ENCODE measurements at regions not wholly inside any gene's neighbourhood (a gene's known extent, or its start where the extent isn't known, plus 50 kb on each side); places are given as distances from the start of the nearest gene placed in this dataset.
"Not testable (repeated sequence)": the region's sequence is repeated elsewhere in the genome, so short reads cannot be mapped to it uniquely, and the experiment has no call there.

DNA sequence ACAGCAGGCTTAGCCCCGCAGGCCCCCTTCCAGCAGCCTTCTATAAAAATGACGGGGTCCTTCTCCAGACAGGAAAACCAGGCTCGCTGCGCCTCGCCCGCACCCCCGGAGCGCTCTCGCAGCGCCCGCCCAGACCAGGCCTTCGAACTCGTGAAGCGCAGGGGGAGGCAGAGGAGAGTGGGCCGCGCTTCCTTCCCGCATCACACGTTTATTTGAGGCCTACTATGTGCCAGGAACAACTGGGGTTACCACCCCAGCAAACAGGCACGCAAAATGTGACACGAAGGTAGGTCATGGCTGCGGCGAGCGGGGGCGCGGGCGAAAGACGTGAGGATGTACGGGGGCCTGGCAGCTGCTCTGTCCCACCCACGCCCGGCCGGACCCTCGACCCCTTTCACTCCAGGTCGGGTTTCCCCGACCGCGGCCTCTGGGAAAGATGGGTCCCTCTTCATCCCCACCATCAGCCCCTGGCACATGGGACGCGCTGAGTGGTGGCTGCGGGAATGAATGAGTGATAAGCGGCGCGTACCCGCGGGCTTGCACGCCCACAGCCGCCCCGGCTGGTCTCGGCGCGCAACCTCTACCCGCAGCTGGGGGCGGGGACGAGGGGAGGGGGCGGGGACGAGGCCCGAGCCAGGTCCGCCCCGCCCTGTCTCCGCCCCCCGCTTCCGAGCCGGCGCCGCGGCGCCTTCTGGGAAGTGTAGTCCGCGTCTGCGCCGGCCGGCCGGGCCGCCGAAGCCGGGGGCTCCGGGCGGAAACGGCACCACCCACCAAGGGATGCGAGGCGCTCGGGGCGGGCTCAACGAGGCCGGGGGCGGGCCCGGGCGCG, 59.1 kb downstream of the ZNF467 start:
- peak; percentile 92 for DNase-seq

DNA sequence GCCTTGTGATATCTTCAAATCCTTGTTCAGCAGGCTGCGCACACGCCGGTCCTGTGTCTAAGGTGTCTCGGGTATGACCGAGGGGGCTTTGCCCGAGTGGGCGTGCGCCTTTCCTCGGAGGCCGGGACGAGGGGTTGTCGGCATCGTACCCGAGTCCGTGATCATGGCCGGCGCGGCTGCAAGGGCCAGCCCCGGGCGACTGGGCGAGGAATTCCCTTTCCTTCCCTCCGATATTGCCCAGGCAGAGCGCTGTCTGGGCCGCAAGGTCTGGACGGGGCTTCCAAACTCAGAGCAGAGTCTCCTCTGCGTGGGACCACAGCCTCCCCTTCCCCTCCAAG, 59.7 kb downstream of the ZNF467 start:
- DNase-seq: no peak

DNA sequence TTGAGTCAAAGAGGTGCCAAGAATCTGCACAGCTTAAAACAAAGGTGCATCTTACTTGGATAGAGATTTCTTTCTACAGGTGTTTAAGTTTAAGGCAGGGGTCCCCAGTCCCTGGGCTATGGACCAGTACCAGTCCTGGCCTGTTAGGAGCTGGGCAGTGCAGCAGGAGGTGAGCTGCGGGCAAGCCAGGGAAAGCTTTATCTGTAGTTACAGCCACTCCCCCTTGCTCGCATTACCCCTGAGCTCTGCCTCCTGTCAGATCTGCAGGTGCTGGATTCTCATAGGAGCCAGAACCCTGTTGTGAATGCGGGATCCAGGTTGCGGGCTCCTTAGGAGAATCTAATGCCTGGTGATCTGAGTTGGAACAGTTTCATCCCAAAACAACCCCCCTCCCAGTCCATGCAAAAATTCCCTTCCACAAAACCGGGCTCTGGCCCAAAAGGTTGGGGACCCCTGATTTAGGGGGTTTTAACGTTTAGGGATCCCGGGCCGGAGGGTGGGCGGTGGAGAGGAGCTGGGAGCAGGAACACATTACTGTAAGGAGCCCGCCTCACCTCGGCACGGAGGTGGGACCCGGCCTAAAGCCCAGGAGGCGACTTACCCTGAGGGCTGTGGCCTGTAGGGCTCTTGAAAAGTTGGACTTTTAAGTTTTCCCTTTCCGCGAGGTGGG, 60.2 kb downstream of the ZNF467 start:
- DNase-seq: no peak

DNA sequence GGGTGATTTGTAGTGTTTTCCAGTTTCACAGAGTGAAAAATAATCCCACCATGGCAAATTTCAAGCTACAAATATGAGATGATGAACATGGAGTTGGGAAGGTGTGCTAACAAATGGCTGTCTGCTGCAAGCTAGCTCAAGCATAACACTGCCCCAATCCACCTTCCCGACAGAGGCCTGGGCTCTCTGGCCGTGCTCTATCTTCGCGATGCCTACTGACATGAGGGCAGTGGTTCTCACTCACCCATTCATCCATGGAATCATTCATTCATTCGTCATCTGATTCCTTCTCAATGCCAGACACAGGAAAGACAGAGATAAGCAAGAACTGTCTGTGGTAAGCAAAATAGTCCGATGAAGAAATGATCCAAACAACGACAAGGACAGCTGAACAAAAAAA, 65.4 kb downstream of the ZNF467 start:
- no peak for DNase-seq

DNA sequence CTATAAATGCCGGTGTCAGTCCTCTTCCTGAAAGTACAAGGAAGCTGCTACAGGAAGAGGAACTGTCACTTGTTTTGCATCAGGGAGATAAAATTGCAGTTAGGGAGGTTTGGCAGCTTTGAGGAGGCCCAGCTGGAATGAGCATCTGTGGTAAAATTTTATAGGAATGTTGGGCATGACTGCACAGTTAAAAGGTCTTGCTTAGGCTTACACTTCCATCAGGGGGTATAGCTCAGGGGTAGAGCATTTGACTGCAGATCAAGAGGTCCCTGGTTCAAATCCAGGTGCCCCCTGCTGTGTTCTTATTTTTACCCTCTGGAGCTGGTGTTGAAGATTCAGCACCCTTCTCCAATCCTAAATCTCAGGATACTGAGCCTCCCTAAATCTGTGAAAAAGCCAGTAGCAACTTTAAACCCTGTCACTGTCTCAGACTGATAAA, 65.9 kb downstream of the ZNF467 start:
- DNase-seq: no peak

DNA sequence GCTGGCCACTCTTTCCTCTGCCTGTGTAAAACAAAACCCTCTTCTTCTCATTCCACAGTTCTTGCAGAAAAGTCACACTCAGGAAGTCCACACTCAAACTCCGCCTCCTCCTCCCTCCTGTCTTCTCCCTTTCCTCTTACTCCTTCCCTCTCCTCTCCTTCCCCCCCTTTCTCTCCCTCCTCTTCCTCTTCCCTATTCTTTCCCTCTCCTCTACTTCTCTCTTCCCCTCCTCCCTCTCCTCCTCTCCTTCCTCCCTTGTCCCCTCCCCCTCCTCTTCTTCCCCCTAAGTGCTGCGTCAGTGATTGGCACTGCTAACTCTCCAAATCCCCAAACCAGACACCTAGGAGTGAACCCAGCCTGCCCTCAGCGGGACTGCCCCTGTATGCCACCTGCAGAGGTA, 67.0 kb downstream of the ZNF467 start:
- no peak for DNase-seq

DNA sequence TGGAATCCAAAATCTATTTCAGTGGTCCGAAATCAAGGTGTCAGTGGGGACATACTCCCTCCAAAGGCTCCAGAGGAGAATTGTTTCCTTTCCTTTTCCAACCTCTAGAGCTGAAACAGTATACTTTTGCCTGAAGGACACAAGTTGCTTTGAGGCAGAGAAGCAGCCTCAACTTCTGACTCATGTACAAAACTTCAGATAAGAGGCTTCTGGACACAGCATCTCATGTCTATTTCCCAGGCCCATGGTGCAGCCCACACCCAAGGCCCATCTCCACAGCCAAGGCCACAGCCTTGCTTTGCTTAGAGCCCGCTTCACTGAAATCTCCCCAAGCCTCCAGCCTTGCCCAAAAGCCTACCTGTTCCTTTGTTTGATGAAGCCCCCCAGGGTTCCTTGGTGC, 68.9 kb downstream of the ZNF467 start:
- DNase-seq: no peak

DNA sequence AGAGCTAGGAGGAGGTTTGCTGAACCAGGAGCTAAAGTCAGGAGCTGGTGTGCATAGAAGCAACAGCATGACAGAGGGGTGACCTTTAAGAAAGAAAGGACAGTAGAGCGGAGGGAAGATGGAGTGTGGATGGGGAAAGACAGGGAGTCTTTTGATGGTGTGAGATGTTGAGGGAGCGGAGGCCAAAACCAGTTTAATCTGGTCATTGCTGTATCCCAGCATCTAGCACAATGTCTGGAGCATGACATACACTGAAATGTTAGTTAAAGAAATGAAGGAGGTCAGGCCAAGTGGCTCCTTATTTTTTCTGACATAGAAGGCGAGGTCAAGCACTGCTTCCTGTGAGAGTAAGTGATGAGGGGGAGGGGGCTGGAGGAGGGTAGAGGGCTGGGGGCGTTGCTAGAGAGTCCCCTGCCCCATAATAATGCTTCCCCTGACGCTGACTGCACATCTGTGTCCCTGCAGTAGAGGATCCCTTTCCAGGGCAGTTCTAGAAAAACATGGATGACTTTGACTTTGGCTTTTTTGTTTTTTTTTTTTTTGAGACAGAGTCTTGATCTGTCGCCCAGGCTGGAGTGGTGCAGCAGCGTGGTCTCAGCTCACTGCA, 70.2 kb downstream of the ZNF467 start:
- no peak for DNase-seq

DNA sequence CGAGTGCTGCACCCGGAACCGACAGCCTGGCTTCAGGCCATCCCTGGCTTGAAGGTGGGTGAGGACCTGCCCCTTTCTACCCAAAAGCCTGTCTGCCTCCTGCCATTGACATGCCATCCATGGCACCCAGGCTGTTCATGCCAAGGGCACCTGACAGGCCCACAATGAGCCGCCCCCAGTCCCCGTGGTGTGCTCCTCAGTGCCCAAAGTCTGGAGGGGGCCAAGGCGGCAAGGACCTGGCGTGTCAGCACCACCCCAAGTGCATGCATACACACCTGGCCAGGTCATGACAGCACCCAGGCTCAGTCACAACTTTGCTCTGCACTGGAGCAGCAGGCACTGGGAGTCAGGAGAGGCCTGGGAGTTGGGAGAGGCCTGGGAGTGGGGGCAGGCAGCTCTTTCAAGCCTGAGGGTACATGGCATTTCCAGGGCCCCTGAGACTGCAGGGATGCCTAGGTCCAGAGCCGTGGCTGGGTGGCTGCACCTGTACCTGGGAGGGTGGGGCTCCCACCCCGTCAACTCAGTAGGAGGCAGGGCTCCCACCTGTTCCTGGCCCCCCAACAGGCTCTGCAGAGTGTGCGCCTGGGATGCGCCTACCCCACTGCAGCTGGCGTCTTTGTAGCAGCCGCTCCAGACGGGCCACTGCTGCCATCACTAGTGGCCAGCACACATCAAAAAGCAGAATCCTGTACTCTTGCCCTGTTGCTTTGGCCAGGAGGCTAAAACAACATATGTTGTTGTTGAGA, 71.7 kb downstream of the ZNF467 start:
- no peak for DNase-seq

DNA sequence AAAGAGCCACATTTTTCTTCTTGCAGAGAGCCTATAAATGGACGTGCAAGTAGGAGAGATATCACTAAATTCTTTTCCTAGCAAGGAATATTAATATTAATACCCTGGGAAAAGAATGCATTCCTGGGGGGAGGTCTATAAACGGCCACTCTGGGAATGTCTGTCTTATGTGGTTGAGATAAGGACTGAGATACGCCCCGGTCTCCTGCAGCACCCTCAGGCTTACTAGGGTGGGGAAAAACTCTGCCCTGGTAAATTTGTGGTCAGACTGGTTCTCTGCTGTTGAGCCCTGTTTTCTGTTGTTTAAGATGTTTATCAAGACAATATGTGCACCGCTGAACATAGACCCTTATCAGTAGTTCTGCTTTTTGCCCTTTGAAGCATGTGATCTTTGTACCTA, 75.6 kb downstream of the ZNF467 start:
- not testable (repeated sequence) for DNase-seq

DNA sequence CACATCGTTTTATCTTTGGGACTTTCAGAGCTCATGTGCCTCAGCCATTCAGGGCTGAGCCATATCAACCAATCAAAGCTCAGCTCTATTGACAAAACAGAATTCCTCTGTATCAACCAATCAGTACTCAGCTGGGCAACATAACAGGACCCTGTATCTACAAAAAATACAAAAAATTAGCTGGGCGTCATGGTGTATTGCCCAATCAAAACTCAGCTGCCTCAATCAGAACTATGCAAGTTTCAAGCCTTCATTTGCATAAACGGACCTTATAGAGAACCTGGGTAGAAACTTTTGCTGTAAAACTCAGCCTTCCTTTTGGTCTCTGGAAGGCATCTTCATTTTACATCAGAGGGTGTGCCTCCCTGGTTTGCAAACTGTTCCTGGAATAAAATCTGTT, 77.1 kb downstream of the ZNF467 start:
- no peak for DNase-seq

DNA sequence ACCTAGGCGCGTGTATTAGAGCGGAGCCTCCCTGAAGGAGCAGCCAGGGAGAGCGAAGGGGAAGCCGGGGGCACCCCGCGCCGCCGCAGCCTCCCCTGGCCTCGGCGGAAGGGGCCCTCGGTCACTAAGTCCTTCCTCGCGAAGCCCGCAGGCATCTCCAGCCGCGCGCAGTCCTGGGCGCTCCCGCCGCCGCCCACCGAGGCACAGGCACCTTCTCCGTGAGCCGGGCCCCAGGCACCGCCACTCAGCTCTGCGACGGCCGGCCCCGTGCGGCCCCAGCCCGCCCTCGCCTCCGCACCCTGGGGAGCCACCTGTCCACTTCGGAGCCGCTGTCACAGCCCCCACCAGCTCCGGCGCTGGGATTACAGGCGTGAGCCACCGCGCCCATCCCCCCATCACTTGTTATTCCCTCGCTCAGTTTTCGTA, 80.8 kb downstream of the ZNF467 start:
- no peak for DNase-seq

DNA sequence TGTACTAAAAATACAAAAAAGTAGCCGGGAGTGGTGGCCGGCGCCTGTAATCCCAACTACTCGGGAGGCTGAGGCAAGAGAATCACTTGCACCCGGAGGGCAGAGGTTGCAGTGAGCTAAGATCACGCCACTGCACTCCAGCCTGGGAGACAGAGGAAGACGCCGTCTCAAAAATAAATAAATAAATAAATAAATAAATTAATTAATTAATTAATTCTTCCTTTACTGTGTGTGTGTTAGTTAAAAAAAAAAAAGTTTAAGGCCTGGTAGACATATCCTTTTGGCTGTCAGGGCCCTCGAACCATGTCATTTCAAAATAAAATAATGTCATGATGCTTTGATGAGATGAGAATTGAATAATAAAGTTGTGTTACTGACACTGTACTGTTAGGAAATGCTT, 81.3 kb downstream of the ZNF467 start:
- DNase-seq: no peak

DNA sequence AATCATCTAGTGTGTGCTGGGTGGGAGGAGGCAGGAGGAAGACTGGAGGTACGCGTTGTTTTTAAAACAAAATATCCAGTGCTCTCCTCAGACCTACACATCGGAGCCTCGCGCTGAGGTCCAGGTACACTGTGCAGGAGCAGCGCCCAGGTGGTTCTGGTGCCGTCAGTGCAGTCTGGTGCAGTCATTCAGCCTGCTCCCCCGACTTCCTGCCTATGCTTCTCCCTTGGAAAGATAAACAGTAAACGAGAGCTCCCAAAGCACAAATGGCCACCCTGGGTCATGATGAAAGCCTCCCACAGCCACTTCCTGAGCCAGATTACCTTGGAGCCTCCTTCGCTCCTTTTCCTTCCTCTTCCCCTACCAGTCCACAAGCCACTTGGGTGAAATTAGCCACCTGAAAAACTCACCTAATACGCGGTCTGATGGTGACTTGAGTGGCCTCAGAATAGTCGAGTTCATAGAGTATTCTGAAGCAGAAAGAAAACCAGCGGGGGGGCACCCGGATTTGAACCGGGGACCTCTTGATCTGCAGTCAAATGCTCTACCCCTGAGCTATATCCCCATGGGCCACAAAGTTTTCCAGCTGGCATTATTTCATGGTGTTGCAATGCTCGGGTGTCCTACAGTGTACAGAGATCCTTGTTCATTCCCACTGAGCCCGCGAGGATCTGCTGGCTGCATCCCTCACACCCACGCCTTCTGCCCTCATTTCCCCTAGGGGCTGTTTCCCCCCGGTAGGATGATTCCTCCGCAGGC, 82.5 kb downstream of the ZNF467 start:
- DNase-seq: no peak

DNA sequence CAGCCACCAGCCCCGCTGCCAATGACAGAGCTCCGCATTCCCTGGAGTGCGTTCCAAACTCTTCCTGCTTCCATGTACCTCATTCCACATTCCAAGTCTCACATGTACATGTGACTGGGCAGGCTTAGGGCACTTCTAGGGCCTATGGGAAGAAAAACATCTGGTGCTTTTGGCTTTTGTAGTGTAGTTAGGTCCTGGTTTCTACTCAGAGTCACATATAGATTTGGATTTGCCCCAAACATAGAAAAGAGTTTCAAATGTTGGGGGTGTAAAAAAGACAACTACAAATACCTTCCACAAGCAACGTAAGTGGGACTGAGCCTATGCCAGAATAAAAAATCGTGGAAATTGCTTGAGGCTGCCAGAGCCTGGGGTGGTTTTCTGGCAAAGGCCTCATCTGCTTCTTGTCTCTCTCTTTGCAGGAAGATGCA, 84.1 kb downstream of the ZNF467 start:
- no peak for DNase-seq

DNA sequence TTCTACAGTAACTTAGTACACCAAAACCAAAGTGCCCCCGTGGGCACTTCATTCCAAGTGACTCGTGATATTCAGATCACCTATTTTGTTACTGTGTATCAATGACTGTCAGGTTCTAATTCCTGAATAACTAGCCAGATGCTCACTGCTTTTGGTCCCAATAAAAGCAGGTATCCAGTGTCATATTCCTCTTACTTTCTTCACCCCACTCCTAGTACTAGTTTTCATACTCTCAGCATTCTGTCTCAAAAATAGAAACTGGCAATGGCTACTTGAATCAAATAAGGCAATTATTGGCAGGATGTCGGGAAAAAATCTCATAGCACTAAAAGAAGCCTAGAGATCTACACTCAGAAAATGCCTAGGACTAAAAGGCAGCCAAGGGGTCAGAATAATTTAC, 84.6 kb downstream of the ZNF467 start:
- no peak for DNase-seq

DNA sequence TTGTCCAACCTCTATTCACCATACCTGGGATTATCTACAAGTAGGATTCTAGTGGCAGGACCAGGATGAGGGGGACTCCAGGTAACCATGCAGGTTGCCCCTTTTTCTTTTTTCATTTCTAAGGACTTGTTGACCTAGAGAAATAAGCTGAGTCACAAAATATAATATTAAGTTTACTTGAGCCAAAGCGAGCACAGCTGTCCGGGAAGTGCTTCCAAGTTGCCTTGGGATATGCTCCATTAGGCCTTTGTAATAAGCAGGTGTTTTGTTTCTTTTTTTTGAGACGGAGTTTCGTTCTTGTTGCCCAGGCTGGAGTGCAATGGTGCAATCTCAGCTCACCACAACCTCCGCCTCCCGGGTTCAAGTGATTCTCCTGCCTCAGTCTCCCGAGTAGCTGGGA, 85.6 kb downstream of the ZNF467 start:
- DNase-seq: not testable (repeated sequence)

DNA sequence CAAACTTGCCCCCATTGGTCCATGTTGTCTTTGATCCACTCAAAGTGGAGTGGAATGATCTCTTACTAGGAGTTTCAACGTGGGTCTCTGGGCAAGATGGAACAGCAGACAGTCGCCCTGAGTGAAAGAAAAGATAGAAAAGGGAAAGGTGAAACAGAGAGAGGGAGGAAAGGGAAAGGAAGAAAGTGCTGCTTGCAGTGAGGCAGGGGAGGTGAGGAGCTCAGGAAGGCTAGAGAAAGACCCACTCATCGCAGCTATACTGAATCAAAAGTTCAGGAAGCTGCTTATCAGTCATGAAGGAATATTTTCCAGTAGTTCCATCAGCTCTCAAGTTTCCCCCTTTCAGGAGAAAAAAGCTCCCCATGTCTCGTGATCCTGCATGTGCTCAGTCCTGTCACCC, 86.9 kb downstream of the ZNF467 start:
- no peak for DNase-seq

DNA sequence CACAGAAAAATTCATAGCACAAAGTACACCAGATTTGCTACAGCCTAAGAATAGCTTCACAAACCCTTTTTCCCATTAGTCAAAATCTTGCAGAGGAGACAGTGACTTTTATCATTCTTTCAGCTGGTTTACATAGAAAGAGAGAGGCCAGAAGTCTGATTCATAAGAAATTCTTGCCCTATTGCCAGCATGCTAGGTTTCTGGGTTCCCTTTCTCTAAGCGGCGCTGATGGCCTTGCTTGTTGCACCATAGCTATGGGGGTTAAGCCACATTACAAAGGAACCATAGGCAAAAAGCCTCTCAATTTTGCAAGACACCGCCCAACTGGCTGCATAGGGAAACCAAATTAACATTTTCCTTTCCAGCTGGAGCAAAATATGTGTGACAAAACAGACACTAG, 87.4 kb downstream of the ZNF467 start:
- no peak for DNase-seq

DNA sequence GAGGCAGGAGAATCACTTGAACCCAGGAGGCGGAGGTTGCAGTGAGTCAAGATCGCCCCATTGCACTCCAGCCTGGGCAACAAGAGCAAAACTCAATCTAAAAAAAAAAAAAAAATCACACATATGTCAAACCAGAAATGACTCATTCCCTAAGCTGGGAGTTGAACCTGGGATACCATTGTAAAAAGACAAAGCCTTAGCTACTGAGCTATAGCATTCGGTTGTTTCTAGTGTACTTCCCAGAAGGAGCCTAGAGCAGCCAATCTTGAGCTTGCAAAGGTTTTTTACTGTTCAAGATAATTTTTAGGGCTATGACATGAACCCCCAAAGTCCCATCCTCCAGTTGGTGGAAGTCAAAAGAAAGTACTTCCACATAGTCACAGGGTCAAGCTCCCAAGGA, 87.9 kb downstream of the ZNF467 start:
- no peak for DNase-seq

DNA sequence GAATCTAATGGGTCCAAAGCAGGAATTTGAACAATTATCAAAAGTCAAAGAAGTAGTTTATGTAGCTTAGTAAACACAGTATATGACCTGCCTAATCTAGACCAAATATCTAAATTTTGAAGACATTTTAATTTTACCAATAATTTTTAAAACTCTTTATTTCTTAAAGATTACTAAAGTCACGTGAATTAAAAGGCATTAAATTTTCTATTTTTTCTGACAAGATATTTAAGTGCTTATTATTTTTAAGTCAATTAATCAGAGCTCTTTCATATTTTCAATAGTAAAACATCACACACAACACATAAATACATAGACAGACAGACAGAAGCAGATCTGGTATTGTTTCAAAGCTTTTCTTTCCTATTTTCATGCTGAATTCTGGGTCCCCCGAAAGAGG, 89.5 kb downstream of the ZNF467 start:
- DNase-seq: no peak

DNA sequence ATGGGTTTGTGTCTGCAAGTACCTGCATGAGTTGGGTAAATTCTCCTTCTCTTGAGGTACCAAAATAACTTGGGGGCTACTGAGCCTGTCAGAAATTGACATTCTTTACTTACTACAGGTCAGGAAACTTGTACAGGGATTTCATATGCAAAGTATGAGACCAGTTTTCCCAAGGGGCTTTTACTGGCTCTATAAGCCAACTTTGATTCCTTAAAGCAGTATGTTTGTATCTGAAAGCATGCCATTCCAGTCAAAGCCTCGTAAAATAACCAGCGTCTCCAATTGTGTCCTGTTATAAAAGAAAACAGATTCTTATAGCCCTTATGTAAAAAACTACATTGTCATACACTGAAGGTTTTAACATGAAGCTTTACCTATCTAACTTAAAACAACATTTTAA, 90.2 kb downstream of the ZNF467 start:
- no peak for DNase-seq

DNA sequence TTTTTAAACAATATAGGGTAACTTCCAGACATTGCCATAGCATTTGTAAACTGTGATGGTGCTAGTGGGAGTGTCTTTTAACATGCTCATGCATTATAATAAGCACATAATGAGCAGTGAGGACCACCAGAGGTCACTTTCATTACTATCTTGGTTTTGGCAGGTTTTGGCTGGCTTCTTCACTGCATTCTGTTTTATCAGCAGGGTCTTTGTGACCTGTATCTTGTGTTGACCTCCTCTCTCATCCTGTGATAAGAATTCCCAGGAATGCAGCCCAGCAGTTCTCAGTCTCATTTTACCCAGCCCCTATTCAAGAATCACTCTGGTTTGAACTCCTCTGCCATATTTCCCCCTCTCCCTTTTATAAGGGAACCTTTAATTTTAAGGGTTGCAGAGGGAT, 91.3 kb downstream of the ZNF467 start:
- no peak for DNase-seq

Data from midbrain (tissue), 1 donor.